Ovary (tissue), 7 donors: ENCODE measurements at regions not wholly inside any gene's neighbourhood (a gene's known extent, or its start where the extent isn't known, plus 50 kb on each side); places are given as distances from the start of the nearest gene placed in this dataset.
A peak's percentile ranks its signal among the peaks of the same experiment; 100 is the strongest.
"Not testable (repeated sequence)": the region's sequence is repeated elsewhere in the genome, so short reads cannot be mapped to it uniquely, and the experiment has no call there.

Experiments
- DNase-seq, 5 donors: peaks; one replicate each; pipeline ENCODE4 v3.0.0-alpha.2; 2019 to 2020
- H3K27ac ChIP-seq, 2 donors: fragments of 200-600 bp; one replicate each; pipeline versions ENCODE4 v1.5.1 to v1.8.0; 2019 to 2022
- H3K27me3 ChIP-seq: fragments of 200-600 bp; one replicate; pipeline ENCODE4 v1.8.0; 2022
- H3K36me3 ChIP-seq: fragments of 200-600 bp; sonication (generic); one replicate; pipeline ENCODE4 v1.5.1; 2019
- H3K4me1 ChIP-seq: one replicate; pipeline ENCODE4 v1.8.1; 2013; ENCODE audit warnings: mild to moderate bottlenecking, moderate library complexity; ENCODE audit not compliant: insufficient read depth
- H3K4me3 ChIP-seq: fragments of 200-600 bp; sonication (generic); one replicate; pipeline ENCODE4 v1.5.1; 2017
- H3K9me3 ChIP-seq, 2 donors: fragments of 200-600 bp in 1 of 2; sonication (generic) in 1 of 2; one replicate each; pipeline versions ENCODE4 v1.5.1 to v1.8.1; 2013 to 2019; ENCODE audit warnings: mild to moderate bottlenecking in 1 of 2, moderate library complexity in 1 of 2
- EP300 ChIP-seq: sonication (generic); formaldehyde crosslinking; IDR thresholded peaks from one replicate; pipeline ENCODE4 v1.6.1; 2017; ENCODE audit warnings: antibody characterized with exemption
- POLR2A ChIP-seq: fragments of 450-650 bp; IDR thresholded peaks from one replicate; pipeline ENCODE4 v1.6.1; 2017; ENCODE audit warnings: antibody characterized with exemption, mild to moderate bottlenecking, moderate library complexity
- WGBS, 3 donors: extraction: QIAGEN DNeasy Blood & Tissue Kit in 1 of 3; methylation state at CpG; one replicate each; pipeline versions ENCODE4 v1.1.5 to v1.1.7; 2013 to 2017; 5-methylcytosine and 5-hydroxymethylcytosine counted together
- intact Hi-C, 4 donors: fragments of 100-400 bp; cut with DNase I; formaldehyde crosslinking; loops; one replicate each; pipeline versions ENCODE4 v1.11.0 to v1.15.1; 2022 to 2023
- TF ChIP-seq, protein P1 (sequence below), 3 donors: fragments of 450-650 bp in 2 of 3; fragments of 200-600 bp in 1 of 3; IDR thresholded peaks; one replicate each; pipeline versions ENCODE4 v1.5.1 to v1.8.0; 2016 to 2022; ENCODE audit warnings: antibody characterized with exemption in 3 of 3, mild to moderate bottlenecking in 1 of 3
- donor health status: DM: no; HTN: no; CAD: no; lungs with moderate emphysema.
- donor health status: DM: no; HTN: no; CAD: no.
- donor health status: Bipolar disorder and iron deficiency.
- donor health status: DM: no; HTN: no; CAD: no.
- donor health status: DM: yes; HTN: yes; CAD: no.

GRCh38 chr21:15309022-15309590, 244.3 kb upstream of the NRIP1 start:
- intact Hi-C loops: no loop called here
- H3K4me3 ChIP-seq: no peak overlapping the region
- TF ChIP-seq EP300: no peak
- TF ChIP-seq, protein P1, sequence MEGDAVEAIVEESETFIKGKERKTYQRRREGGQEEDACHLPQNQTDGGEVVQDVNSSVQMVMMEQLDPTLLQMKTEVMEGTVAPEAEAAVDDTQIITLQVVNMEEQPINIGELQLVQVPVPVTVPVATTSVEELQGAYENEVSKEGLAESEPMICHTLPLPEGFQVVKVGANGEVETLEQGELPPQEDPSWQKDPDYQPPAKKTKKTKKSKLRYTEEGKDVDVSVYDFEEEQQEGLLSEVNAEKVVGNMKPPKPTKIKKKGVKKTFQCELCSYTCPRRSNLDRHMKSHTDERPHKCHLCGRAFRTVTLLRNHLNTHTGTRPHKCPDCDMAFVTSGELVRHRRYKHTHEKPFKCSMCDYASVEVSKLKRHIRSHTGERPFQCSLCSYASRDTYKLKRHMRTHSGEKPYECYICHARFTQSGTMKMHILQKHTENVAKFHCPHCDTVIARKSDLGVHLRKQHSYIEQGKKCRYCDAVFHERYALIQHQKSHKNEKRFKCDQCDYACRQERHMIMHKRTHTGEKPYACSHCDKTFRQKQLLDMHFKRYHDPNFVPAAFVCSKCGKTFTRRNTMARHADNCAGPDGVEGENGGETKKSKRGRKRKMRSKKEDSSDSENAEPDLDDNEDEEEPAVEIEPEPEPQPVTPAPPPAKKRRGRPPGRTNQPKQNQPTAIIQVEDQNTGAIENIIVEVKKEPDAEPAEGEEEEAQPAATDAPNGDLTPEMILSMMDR (IDR thresholded peaks at IDR 0.05): no peak
- no peak for TF ChIP-seq POLR2A
- H3K9me3 ChIP-seq: no peaks in the 10 kb centered on the region
- H3K4me1 ChIP-seq: no peaks in the 10 kb centered on the region
- H3K36me3 ChIP-seq: no peaks in the 10 kb centered on the region
- no peaks in the 10 kb centered on the region for H3K27me3 ChIP-seq
- no peak overlapping the region for H3K27ac ChIP-seq
- WGBS, 3 donors: 69 to 82% (median 81%) methylated on average over 4 of the region's 4 CpGs
- no peak for DNase-seq

DNA sequence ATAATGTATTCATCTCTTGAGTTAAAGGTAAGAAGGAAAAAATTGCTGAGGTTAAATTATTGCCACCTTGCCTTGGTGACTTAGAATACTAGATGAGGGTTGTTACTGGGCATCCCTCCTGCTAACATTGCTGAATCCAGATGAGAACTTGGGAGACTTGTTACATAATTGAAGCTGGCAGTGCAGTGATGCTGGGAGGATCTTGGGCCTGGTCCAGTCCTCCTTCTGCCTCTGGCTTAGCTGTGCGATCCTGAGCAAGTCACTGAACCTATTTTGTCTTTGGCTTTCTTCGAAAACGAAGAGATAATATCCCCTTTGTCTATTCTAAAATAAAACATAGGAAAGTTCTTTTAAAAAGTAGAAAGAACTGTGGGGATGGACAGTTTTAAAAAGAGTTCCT, 244.9 kb upstream of the NRIP1 start:
- TF ChIP-seq POLR2A: no peak
- TF ChIP-seq, protein P1 (IDR thresholded peaks at IDR 0.05): no peak
- TF ChIP-seq EP300: no peak
- 5 to 7% (median 6%) methylated on average over 3 of the region's 3 CpGs for WGBS, 3 donors

GRCh38 chr21:15311510-15311909, 246.7 kb upstream of the NRIP1 start:
- H3K27me3 ChIP-seq: no peaks in the 10 kb centered on the region
- H3K9me3 ChIP-seq: no peaks in the 10 kb centered on the region
- H3K36me3 ChIP-seq: no peaks in the 10 kb centered on the region
- TF ChIP-seq, protein P1 (IDR thresholded peaks at IDR 0.05): no peak
- no peak for TF ChIP-seq EP300
- no peak for TF ChIP-seq POLR2A
- DNase-seq: no peak
- H3K4me3 ChIP-seq: no peak overlapping the region
- intact Hi-C loops: no loop called here
- H3K4me1 ChIP-seq: no peaks in the 10 kb centered on the region
- H3K27ac ChIP-seq: no peak overlapping the region

More for the DNA sequence above, 244.9 kb upstream of the NRIP1 start:
- H3K27me3 ChIP-seq: no peaks in the 10 kb centered on the region
- intact Hi-C loops: no loop called here
- no peak overlapping the region for H3K4me3 ChIP-seq
- H3K36me3 ChIP-seq: no peaks in the 10 kb centered on the region
- DNase-seq: peak; percentile 41 to 66 (median 61)
- H3K9me3 ChIP-seq: no peaks in the 10 kb centered on the region
- no peak overlapping the region for H3K27ac ChIP-seq
- H3K4me1 ChIP-seq: no peaks in the 10 kb centered on the region

- H3K9me3 ChIP-seq, H3K4me3 ChIP-seq, DNase-seq, intact Hi-C loops, H3K36me3 ChIP-seq, H3K27me3 ChIP-seq, H3K27ac ChIP-seq, H3K4me1 ChIP-seq: not testable (repeated sequence)
- 91 to 95% (median 93%) methylated on average over 4 of the region's 4 CpGs for WGBS, 3 donors
These were observed 252.2 kb upstream of the NRIP1 start for GRCh38 chr21:15317034-15317433.

- no peak for DNase-seq
- intact Hi-C loops: no loop called here
- no peaks in the 10 kb centered on the region for H3K4me1 ChIP-seq
- no peak overlapping the region for H3K27ac ChIP-seq
- H3K4me3 ChIP-seq: no peak overlapping the region
- no peaks in the 10 kb centered on the region for H3K36me3 ChIP-seq
- no peaks in the 10 kb centered on the region for H3K9me3 ChIP-seq
- 63 to 77% (median 72%) methylated on average over 7 of the region's 7 CpGs for WGBS, 3 donors
- H3K27me3 ChIP-seq: no peaks in the 10 kb centered on the region
- TF ChIP-seq, protein P1 (IDR thresholded peaks at IDR 0.05): no peak
- TF ChIP-seq EP300: no peak
- no peak for TF ChIP-seq POLR2A
These were observed 254.9 kb upstream of the NRIP1 start for GRCh38 chr21:15319727-15320126.
